ENCODE measurements at regions not wholly inside any gene's neighbourhood (a gene's known extent, or its start where the extent isn't known, plus 50 kb on each side); places are given as distances from the start of the nearest gene placed in this dataset.
"Not testable (repeated sequence)": the region's sequence is repeated elsewhere in the genome, so short reads cannot be mapped to it uniquely, and the experiment has no call there.

DNA sequence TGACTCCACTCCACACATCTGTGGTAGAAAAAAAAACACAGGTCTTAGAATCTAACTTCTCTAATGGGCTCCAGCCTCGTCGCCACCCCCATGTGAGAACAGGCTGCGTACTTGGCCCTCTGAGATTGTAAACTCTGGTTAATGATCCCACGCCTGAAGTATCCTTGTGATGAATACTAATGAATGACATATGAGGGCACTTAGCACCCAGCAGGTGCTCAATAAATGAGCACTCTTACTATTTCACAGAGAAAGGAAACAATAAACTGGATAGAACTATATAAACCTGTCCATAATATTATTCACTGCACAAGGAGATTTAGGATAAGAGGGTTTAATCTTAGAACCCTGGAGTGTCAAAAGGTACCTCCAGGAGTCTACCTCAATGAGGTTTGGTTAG lies 310.1 kb upstream of the HNRNPA3 start:
- Histone ChIP-seq H4K20me1 (ENCODE audit: insufficient read depth, low read length) (no peaks in the 10 kb centered on the region), H3K36me3 (ENCODE audit: insufficient read depth, low read length) (no peaks in the 10 kb centered on the region), H3K4me3 (ENCODE audit: low read depth, low read length, poor library complexity, severe bottlenecking) (no peak overlapping the region), H3K9me2 (ENCODE audit: insufficient read depth, low read length) (no peaks in the 10 kb centered on the region), H3K9me3 (ENCODE audit: low read length) (no peaks in the 10 kb centered on the region), H3K79me2 (ENCODE audit: insufficient read depth, low read depth, low read length) (no peaks in the 10 kb centered on the region), H3K4me1 (ENCODE audit: insufficient read depth, low read length, poor library complexity, severe bottlenecking) (no peaks in the 10 kb centered on the region), H3K4me2 (ENCODE audit: low read length) (no peak overlapping the region), H3K27ac (ENCODE audit: low read depth, low read length, poor library complexity, severe bottlenecking) (no peak overlapping the region), H2AFZ (ENCODE audit: low read length) (no peak overlapping the region)
- no peak for TF ChIP-seq EZH2phosphoT487 (IDR thresholded peaks at IDR 0.05; ENCODE audit: borderline replicate concordance, low read depth, low read length)
- TF ChIP-seq, protein P1, sequence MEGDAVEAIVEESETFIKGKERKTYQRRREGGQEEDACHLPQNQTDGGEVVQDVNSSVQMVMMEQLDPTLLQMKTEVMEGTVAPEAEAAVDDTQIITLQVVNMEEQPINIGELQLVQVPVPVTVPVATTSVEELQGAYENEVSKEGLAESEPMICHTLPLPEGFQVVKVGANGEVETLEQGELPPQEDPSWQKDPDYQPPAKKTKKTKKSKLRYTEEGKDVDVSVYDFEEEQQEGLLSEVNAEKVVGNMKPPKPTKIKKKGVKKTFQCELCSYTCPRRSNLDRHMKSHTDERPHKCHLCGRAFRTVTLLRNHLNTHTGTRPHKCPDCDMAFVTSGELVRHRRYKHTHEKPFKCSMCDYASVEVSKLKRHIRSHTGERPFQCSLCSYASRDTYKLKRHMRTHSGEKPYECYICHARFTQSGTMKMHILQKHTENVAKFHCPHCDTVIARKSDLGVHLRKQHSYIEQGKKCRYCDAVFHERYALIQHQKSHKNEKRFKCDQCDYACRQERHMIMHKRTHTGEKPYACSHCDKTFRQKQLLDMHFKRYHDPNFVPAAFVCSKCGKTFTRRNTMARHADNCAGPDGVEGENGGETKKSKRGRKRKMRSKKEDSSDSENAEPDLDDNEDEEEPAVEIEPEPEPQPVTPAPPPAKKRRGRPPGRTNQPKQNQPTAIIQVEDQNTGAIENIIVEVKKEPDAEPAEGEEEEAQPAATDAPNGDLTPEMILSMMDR (conservative IDR thresholded peaks at IDR 0.05; ENCODE audit: low read length): no peak
- CTCF ChIA-PET (ENCODE audit: unreplicated experiment): no interaction called here
- no peak for DNase-seq (ENCODE audit: low spot score)
- POLR2A ChIA-PET: interaction anchor here (0.6 to 0.7 kb wide), 2 partner anchors 16 to 137 kb away, joined by 3 to 6 read pairs; no protein-coding TSS in a partner anchor
- BruUV-seq (replicated peaks): no TSS peak
- intact Hi-C loops (cut with micrococcal nuclease; ENCODE audit: unreplicated experiment): no loop called here

DNA sequence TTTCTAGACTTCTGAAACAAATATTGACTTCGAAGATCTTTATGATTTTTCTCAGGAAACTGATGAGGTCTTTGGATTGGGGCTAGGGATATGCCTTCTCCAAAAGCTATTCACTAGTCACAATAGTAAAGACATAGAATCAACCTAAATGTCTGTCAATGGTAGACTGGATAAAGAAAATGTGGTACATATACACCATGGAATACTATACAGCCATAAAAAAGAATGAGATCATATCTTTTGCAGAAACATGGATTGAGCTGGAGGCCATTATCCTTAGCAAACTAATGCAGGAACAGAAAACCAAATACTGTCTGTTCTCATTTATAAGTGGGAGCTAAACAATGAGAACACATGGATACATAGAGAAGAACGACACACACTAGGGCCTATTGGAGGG lies 308.5 kb upstream of the HNRNPA3 start:
- BruUV-seq (replicated peaks); POLR2A ChIA-PET; H3K9me3 ChIP-seq (ENCODE audit: low read length); intact Hi-C loops (cut with micrococcal nuclease; ENCODE audit: unreplicated experiment); H2AFZ ChIP-seq (ENCODE audit: low read length); H3K9me2 ChIP-seq (ENCODE audit: insufficient read depth, low read length); DNase-seq (ENCODE audit: low spot score); H3K4me3 ChIP-seq (ENCODE audit: low read depth, low read length, poor library complexity, severe bottlenecking); H3K36me3 ChIP-seq (ENCODE audit: insufficient read depth, low read length); CTCF ChIA-PET (ENCODE audit: unreplicated experiment); H3K4me1 ChIP-seq (ENCODE audit: insufficient read depth, low read length, poor library complexity, severe bottlenecking); H3K27ac ChIP-seq (ENCODE audit: low read depth, low read length, poor library complexity, severe bottlenecking); H3K4me2 ChIP-seq (ENCODE audit: low read length); H4K20me1 ChIP-seq (ENCODE audit: insufficient read depth, low read length); H3K79me2 ChIP-seq (ENCODE audit: insufficient read depth, low read depth, low read length): not testable (repeated sequence)

DNA sequence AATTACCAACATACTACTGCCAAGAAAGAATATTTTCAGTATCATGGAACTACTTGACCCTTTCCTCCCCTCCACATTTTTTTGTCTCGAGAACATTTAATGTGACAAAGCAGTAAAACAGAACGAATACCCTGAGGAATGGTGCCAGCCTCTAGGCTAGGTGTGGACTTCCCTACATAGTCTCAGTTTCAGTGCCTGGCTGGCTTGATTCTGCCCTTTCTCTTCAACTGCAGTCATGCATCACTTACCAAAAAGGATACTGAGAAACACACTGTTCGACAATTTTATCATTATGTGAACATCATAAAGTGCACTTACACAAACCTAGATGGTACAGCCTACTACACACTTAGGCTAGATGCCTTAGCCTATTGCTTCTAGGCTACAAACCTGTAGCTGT lies 305.3 kb upstream of the HNRNPA3 start:
- no TSS peak for BruUV-seq (replicated peaks)
- H3K9me2 ChIP-seq (ENCODE audit: insufficient read depth, low read length): no peaks in the 10 kb centered on the region
- intact Hi-C loops (cut with micrococcal nuclease; ENCODE audit: unreplicated experiment): no loop called here
- H3K4me2 ChIP-seq (ENCODE audit: low read length): no peak overlapping the region
- POLR2A ChIA-PET: no interaction called here
- no peak overlapping the region for H2AFZ ChIP-seq (ENCODE audit: low read length)
- no peak for DNase-seq (ENCODE audit: low spot score)
- no peaks in the 10 kb centered on the region for H4K20me1 ChIP-seq (ENCODE audit: insufficient read depth, low read length)
- H3K36me3 ChIP-seq (ENCODE audit: insufficient read depth, low read length): no peaks in the 10 kb centered on the region
- H3K4me1 ChIP-seq (ENCODE audit: insufficient read depth, low read length, poor library complexity, severe bottlenecking): no peaks in the 10 kb centered on the region
- CTCF ChIA-PET (ENCODE audit: unreplicated experiment): no interaction called here
- no peaks in the 10 kb centered on the region for H3K79me2 ChIP-seq (ENCODE audit: insufficient read depth, low read depth, low read length)
- H3K27ac ChIP-seq (ENCODE audit: low read depth, low read length, poor library complexity, severe bottlenecking): no peak overlapping the region
- no peaks in the 10 kb centered on the region for H3K9me3 ChIP-seq (ENCODE audit: low read length)
- no peak overlapping the region for H3K4me3 ChIP-seq (ENCODE audit: low read depth, low read length, poor library complexity, severe bottlenecking)
- no peak for TF ChIP-seq EZH2phosphoT487 (IDR thresholded peaks at IDR 0.05; ENCODE audit: borderline replicate concordance, low read depth, low read length)

DNA sequence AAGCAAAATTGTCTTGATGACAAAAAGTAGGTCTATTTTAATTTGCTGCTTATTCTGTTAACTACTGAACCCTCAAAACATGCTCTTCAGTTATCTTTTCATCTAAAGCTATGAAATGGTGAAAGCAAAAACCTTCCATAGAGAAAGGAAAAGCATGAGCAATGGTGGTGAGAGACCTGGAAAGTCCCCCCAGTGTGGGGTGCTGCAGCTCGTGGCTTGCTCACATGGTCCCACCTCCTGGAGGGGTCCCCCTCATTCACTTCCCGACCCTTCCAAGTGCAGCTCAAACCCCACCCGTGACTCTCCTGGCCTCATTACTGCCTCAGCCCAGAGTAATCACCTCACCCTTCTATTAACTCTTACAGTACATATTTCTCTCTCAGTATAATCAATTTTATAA lies 301.8 kb upstream of the HNRNPA3 start:
- H3K4me1 ChIP-seq (ENCODE audit: insufficient read depth, low read length, poor library complexity, severe bottlenecking): no peaks in the 10 kb centered on the region
- no peak overlapping the region for H2AFZ ChIP-seq (ENCODE audit: low read length)
- H3K4me3 ChIP-seq (ENCODE audit: low read depth, low read length, poor library complexity, severe bottlenecking): no peak overlapping the region
- ChIA-PET POLR2A (interaction anchor here (0.5 kb wide), 1 partner anchor 202 kb away, joined by 4 read pairs; no protein-coding TSS in a partner anchor), CTCF (ENCODE audit: unreplicated experiment) (no interaction called here)
- no peak overlapping the region for H3K27ac ChIP-seq (ENCODE audit: low read depth, low read length, poor library complexity, severe bottlenecking)
- no peaks in the 10 kb centered on the region for H4K20me1 ChIP-seq (ENCODE audit: insufficient read depth, low read length)
- no peak for DNase-seq (ENCODE audit: low spot score)
- intact Hi-C loops (cut with micrococcal nuclease; ENCODE audit: unreplicated experiment): no loop called here
- no peaks in the 10 kb centered on the region for H3K36me3 ChIP-seq (ENCODE audit: insufficient read depth, low read length)
- no TSS peak for BruUV-seq (replicated peaks)
- TF ChIP-seq, protein P1 (conservative IDR thresholded peaks at IDR 0.05; ENCODE audit: low read length): no peak
- no peak for TF ChIP-seq EZH2phosphoT487 (IDR thresholded peaks at IDR 0.05; ENCODE audit: borderline replicate concordance, low read depth, low read length)
- no peaks in the 10 kb centered on the region for H3K9me2 ChIP-seq (ENCODE audit: insufficient read depth, low read length)
- no peaks in the 10 kb centered on the region for H3K9me3 ChIP-seq (ENCODE audit: low read length)
- no peaks in the 10 kb centered on the region for H3K79me2 ChIP-seq (ENCODE audit: insufficient read depth, low read depth, low read length)
- no peak overlapping the region for H3K4me2 ChIP-seq (ENCODE audit: low read length)
